GM12873 (cell line): ENCODE measurements at regions not wholly inside any gene's neighbourhood (a gene's known extent, or its start where the extent isn't known, plus 50 kb on each side); places are given as distances from the start of the nearest gene placed in this dataset.

Experiments used
- CTCF ChIP-seq: IDR thresholded peaks from 2 replicates; pipeline ENCODE4 v1.5.1; 2012; ENCODE audit warnings: low read depth, mild to moderate bottlenecking, moderate library complexity, low read length, control low read depth; ENCODE audit not compliant: insufficient read depth; ENCODE audit errors: missing control alignments

- no peak for TF ChIP-seq CTCF
Observed at GRCh38 chr3:127371334-127371733, 83.5 kb upstream of the PRR20G start.

GRCh38 chr3:127370906-127371305 lies 83.1 kb upstream of the PRR20G start:
- no peak for TF ChIP-seq CTCF

- no peak for TF ChIP-seq CTCF
Observed at GRCh38 chr3:127369356-127369935, 81.6 kb upstream of the PRR20G start.

GRCh38 chr3:127368186-127369032 lies 80.6 kb upstream of the PRR20G start:
- TF ChIP-seq CTCF: no peak

GRCh38 chr3:127367593-127367992 lies 79.7 kb upstream of the PRR20G start:
- TF ChIP-seq CTCF: no peak

- no peak for TF ChIP-seq CTCF
Observed at GRCh38 chr3:127366383-127366782, 78.5 kb upstream of the PRR20G start.

GRCh38 chr3:127365163-127365798 lies 77.4 kb upstream of the PRR20G start:
- no peak for TF ChIP-seq CTCF
